ENCODE measurements at regions not wholly inside any gene's neighbourhood (a gene's known extent, or its start where the extent isn't known, plus 50 kb on each side); places are given as distances from the start of the nearest gene placed in this dataset.

DNA sequence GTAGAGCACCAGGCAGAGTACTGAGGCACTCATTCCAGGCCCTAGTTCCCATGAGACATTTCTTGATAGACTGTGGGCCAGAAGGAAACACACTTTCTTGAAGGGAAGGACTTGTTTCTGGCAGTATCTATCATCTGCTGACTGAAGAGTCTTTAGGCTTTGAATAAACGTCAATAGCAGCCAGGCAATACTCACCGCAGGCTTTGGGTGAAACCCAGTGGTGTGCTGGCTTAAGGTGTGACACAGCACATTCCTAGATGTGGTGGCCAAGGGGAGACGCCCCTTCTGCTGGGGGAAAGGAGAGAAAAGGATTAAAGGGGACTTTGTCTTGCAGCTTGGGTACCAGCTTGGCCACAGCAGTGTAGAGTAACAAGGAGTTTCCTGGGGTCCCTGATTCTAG lies 1039.6 kb downstream of the HACE1 start:
- Histone ChIP-seq H3K27me3 (ENCODE audit: control insufficient read depth in 1 of 2, insufficient read depth in 2 of 2, low read length in 2 of 2) (no peaks in the 10 kb centered on the region), H3K27ac (ENCODE audit: extremely low read length, insufficient read depth, low read length) (no peak overlapping the region), H3K4me1 (ENCODE audit: insufficient read depth, low read length) (no peaks in the 10 kb centered on the region), H4K20me1 (ENCODE audit: insufficient read depth, low read length) (no peaks in the 10 kb centered on the region), H3K36me3 (replicated peaks in 1 of 2; ENCODE audit: control insufficient read depth in 1 of 2, insufficient read depth in 2 of 2, low read length in 2 of 2) (no peaks in the 10 kb centered on the region), H3K4me2 (ENCODE audit: low read depth, low read length) (no peak overlapping the region), H3K9ac (ENCODE audit: insufficient read depth, low read depth, low read length) (no peak overlapping the region), H2AFZ (ENCODE audit: low read length) (no peak overlapping the region), H3K9me3 (ENCODE audit: low read length) (no peaks in the 10 kb centered on the region), H3K79me2 (ENCODE audit: insufficient read depth, low read length) (no peaks in the 10 kb centered on the region), H3K4me3 (replicated peaks in 1 of 3; ENCODE audit: insufficient read depth in 1 of 3, low read depth in 2 of 3, low read length in 3 of 3) (no peak overlapping the region)
- no peak for ATAC-seq
- 0% methylated on average over 1 of the region's 3 CpGs for WGBS (ENCODE audit: low lambda C conversion rate)
- ChIA-PET CTCF (ENCODE audit: low intra/inter-chr PET ratio, low total read pairs) (no interaction called here), POLR2A (no interaction called here)
- no peak for DNase-seq (ENCODE audit: low spot score)
- intact Hi-C loops (cut with micrococcal nuclease; ENCODE audit: unreplicated experiment) (no loop called here), in situ Hi-C loops (cut with HindIII; ENCODE audit: extremely low pct_ligation_motif_present, low pct_unique_long_range_greater_than_20kb) (no loop called here)
- no peak for FAIRE-seq
- BruUV-seq (replicated peaks): no TSS peak
- TF ChIP-seq, protein P1, sequence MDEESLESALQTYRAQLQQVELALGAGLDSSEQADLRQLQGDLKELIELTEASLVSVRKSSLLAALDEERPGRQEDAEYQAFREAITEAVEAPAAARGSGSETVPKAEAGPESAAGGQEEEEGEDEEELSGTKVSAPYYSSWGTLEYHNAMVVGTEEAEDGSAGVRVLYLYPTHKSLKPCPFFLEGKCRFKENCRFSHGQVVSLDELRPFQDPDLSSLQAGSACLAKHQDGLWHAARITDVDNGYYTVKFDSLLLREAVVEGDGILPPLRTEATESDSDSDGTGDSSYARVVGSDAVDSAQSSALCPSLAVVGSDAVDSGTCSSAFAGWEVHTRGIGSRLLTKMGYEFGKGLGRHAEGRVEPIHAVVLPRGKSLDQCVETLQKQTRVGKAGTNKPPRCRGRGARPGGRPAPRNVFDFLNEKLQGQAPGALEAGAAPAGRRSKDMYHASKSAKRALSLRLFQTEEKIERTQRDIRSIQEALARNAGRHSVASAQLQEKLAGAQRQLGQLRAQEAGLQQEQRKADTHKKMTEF (CRISPR knock-in tag; IDR thresholded peaks at IDR 0.05): no peak
- TF ChIP-seq ZNF354B (CRISPR knock-in tag; IDR thresholded peaks at IDR 0.05) (no peak), ZNF282 (IDR thresholded peaks at IDR 0.05; ENCODE audit: partially characterized antibody) (no peak), KMT2B (CRISPR knock-in tag; IDR thresholded peaks at IDR 0.05) (no peak), IRX3 (CRISPR knock-in tag; IDR thresholded peaks at IDR 0.05; ENCODE audit: borderline replicate concordance, low read depth) (no peak), ZNF775 (CRISPR knock-in tag; IDR thresholded peaks at IDR 0.05; ENCODE audit: borderline replicate concordance) (no peak), POGZ (CRISPR knock-in tag; IDR thresholded peaks at IDR 0.05) (no peak), JUN (CRISPR knock-in tag; IDR thresholded peaks at IDR 0.05) (no peak), TBX3 (IDR thresholded peaks at IDR 0.05; ENCODE audit: borderline replicate concordance) (no peak), ZNF430 (CRISPR knock-in tag; IDR thresholded peaks at IDR 0.05) (no peak), ZNF558 (CRISPR knock-in tag; IDR thresholded peaks at IDR 0.05; ENCODE audit: borderline replicate concordance) (no peak), KDM3A (CRISPR knock-in tag; IDR thresholded peaks at IDR 0.05; ENCODE audit: low read depth) (no peak), FOXP1 (IDR thresholded peaks at IDR 0.05) (no peak), FOXP1 (CRISPR knock-in tag; IDR thresholded peaks at IDR 0.05) (no peak), U2AF1 (optimal IDR thresholded peaks at IDR 0.05; ENCODE audit: low read depth, low read length) (no peak), ZNF678 (CRISPR knock-in tag; IDR thresholded peaks at IDR 0.05) (no peak), ZNF883 (CRISPR knock-in tag; IDR thresholded peaks at IDR 0.05; ENCODE audit: not compliant biosample characterization) (no peak), MTF2 (CRISPR knock-in tag; IDR thresholded peaks at IDR 0.05; ENCODE audit: borderline replicate concordance) (no peak), MAF1 (CRISPR knock-in tag; IDR thresholded peaks at IDR 0.05; ENCODE audit: borderline replicate concordance) (no peak)
- TF ChIP-seq, protein P2, sequence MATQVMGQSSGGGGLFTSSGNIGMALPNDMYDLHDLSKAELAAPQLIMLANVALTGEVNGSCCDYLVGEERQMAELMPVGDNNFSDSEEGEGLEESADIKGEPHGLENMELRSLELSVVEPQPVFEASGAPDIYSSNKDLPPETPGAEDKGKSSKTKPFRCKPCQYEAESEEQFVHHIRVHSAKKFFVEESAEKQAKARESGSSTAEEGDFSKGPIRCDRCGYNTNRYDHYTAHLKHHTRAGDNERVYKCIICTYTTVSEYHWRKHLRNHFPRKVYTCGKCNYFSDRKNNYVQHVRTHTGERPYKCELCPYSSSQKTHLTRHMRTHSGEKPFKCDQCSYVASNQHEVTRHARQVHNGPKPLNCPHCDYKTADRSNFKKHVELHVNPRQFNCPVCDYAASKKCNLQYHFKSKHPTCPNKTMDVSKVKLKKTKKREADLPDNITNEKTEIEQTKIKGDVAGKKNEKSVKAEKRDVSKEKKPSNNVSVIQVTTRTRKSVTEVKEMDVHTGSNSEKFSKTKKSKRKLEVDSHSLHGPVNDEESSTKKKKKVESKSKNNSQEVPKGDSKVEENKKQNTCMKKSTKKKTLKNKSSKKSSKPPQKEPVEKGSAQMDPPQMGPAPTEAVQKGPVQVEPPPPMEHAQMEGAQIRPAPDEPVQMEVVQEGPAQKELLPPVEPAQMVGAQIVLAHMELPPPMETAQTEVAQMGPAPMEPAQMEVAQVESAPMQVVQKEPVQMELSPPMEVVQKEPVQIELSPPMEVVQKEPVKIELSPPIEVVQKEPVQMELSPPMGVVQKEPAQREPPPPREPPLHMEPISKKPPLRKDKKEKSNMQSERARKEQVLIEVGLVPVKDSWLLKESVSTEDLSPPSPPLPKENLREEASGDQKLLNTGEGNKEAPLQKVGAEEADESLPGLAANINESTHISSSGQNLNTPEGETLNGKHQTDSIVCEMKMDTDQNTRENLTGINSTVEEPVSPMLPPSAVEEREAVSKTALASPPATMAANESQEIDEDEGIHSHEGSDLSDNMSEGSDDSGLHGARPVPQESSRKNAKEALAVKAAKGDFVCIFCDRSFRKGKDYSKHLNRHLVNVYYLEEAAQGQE (IDR thresholded peaks at IDR 0.05; ENCODE audit: borderline replicate concordance in 1 of 2, low read depth in 1 of 2, low read length in 2 of 2): no peak
- TF ChIP-seq, protein P3, sequence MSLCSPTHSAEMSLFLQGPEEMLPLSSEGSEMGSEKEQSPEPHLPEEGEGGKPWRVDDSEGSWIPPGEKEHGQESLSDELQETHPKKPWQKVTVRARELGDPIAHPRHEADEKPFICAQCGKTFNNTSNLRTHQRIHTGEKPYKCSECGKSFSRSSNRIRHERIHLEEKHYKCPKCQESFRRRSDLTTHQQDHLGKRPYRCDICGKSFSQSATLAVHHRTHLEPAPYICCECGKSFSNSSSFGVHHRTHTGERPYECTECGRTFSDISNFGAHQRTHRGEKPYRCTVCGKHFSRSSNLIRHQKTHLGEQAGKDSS (CRISPR knock-in tag; IDR thresholded peaks at IDR 0.05; ENCODE audit: borderline replicate concordance, low read depth): no peak

All from HepG2 (cell line).